ENCODE measurements at regions not wholly inside any gene's neighbourhood (a gene's known extent, or its start where the extent isn't known, plus 50 kb on each side); places are given as distances from the start of the nearest gene placed in this dataset.

DNA sequence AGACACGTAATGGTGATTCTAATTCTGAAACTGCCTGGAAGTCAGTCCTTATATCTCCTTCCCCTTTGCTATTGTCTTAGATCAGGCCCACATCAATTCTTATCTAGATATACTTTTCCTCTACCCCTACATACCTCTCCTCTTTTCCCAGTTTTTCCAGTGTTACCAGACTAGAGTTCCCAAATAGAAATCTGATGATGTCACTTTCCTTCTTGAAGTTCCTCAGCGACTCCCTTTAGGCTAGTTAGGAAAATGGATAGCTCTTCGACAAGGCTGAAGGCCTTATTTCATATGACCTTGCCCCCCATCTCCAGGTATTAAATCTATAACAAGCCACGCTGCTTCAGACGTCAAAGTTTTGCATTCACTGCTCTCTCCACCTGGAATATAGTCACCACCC, 201.1 kb upstream of the ATP2B1 start:
- TF ChIP-seq, protein P1, sequence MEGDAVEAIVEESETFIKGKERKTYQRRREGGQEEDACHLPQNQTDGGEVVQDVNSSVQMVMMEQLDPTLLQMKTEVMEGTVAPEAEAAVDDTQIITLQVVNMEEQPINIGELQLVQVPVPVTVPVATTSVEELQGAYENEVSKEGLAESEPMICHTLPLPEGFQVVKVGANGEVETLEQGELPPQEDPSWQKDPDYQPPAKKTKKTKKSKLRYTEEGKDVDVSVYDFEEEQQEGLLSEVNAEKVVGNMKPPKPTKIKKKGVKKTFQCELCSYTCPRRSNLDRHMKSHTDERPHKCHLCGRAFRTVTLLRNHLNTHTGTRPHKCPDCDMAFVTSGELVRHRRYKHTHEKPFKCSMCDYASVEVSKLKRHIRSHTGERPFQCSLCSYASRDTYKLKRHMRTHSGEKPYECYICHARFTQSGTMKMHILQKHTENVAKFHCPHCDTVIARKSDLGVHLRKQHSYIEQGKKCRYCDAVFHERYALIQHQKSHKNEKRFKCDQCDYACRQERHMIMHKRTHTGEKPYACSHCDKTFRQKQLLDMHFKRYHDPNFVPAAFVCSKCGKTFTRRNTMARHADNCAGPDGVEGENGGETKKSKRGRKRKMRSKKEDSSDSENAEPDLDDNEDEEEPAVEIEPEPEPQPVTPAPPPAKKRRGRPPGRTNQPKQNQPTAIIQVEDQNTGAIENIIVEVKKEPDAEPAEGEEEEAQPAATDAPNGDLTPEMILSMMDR (IDR thresholded peaks at IDR 0.05): no peak
- TF ChIP-seq POLR2A (IDR thresholded peaks at IDR 0.05): no peak
